Subcutaneous abdominal adipose tissue (tissue), 5 donors: ENCODE measurements at regions not wholly inside any gene's neighbourhood (a gene's known extent, or its start where the extent isn't known, plus 50 kb on each side); places are given as distances from the start of the nearest gene placed in this dataset.

Source experiments
- H3K27ac ChIP-seq: one replicate; pipeline ENCODE4 v1.7.0; 2013; ENCODE audit warnings: low read depth, mild to moderate bottlenecking, inconsistent platforms, low read length, moderate library complexity
- H3K27me3 ChIP-seq, 5 donors: one replicate each; pipeline ENCODE4 v1.7.0; 2013; ENCODE audit warnings: low read length in 5 of 5, inconsistent platforms in 1 of 5; ENCODE audit not compliant: control insufficient read depth in 5 of 5, insufficient read depth in 4 of 5
- H3K36me3 ChIP-seq, 5 donors: one replicate each; pipeline ENCODE4 v1.7.0; 2013; ENCODE audit warnings: low read length in 5 of 5; ENCODE audit not compliant: control insufficient read depth in 5 of 5, insufficient read depth in 5 of 5
- H3K4me1 ChIP-seq, 5 donors: one replicate each; pipeline ENCODE4 v1.7.0; 2013; ENCODE audit warnings: low read length in 5 of 5, mild to moderate bottlenecking in 3 of 5, moderate library complexity in 1 of 5; ENCODE audit not compliant: control insufficient read depth in 5 of 5, insufficient read depth in 5 of 5
- H3K4me3 ChIP-seq, 5 donors: one replicate each; pipeline ENCODE4 v1.7.0; 2013; ENCODE audit warnings: low read length in 5 of 5, low read depth in 1 of 5
- H3K9ac ChIP-seq, 5 donors: one replicate each; pipeline ENCODE4 v1.7.0; 2013; ENCODE audit warnings: low read length in 5 of 5, mild to moderate bottlenecking in 4 of 5, moderate library complexity in 3 of 5
- H3K9me3 ChIP-seq, 5 donors: one replicate each; pipeline ENCODE4 v1.7.0; 2013; ENCODE audit warnings: low read length in 5 of 5; ENCODE audit not compliant: control insufficient read depth in 5 of 5
- donor health status: healthy.
- donor health status: healthy.
- donor health status: healthy.
- donor health status: healthy.
- donor health status: healthy.

DNA sequence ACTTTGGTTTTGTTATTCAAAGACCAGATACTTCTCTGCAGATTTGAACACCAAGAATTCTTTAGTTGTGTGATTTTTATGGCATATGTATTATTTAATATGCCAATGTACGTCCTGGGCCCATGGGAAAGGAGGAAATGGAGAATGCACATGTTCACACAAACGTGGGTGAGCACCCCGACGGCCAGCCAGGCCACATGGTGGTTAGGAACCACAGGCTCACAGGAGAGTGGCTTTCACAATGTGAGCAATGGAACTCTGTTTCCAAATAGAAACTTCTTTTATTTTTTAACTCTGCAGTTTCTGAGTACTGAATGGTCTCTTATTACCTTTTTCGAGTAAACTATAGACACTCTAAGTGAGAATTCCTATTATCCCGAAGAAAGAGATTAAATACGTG lies 58.0 kb upstream of the UNC5C start:
- Histone ChIP-seq H3K27ac (no peak overlapping the region), H3K9me3 (no peaks in the 10 kb centered on the region), H3K9ac (no peak overlapping the region), H3K36me3 (no peaks in the 10 kb centered on the region), H3K4me3 (no peak overlapping the region), H3K27me3 (no peaks in the 10 kb centered on the region), H3K4me1 (no peaks in the 10 kb centered on the region)

GRCh38 chr4:95603393-95603792 lies 54.6 kb upstream of the UNC5C start:
- Histone ChIP-seq H3K36me3 (no peaks in the 10 kb centered on the region), H3K4me3 (no peak overlapping the region)

GRCh38 chr4:95602872-95603271 lies 54.1 kb upstream of the UNC5C start:
- H3K9me3 ChIP-seq, result no peaks in the 10 kb centered on the region
- H3K4me3 ChIP-seq, result no peak overlapping the region
- no peak overlapping the region for H3K9ac ChIP-seq
- no peaks in the 10 kb centered on the region for H3K4me1 ChIP-seq
- H3K36me3 ChIP-seq, result no peaks in the 10 kb centered on the region
- H3K27ac ChIP-seq, result no peak overlapping the region
- no peaks in the 10 kb centered on the region for H3K27me3 ChIP-seq

More at GRCh38 chr4:95603393-95603792, 54.6 kb upstream of the UNC5C start:
- Histone ChIP-seq H3K9me3 (no peaks in the 10 kb centered on the region), H3K9ac (no peak overlapping the region), H3K27me3 (no peaks in the 10 kb centered on the region), H3K4me1 (no peaks in the 10 kb centered on the region), H3K27ac (no peak overlapping the region)

- no peaks in the 10 kb centered on the region for H3K4me1 ChIP-seq
- H3K27me3 ChIP-seq, result no peaks in the 10 kb centered on the region
- no peak overlapping the region for H3K9ac ChIP-seq
- no peak overlapping the region for H3K27ac ChIP-seq
- no peaks in the 10 kb centered on the region for H3K36me3 ChIP-seq
- no peaks in the 10 kb centered on the region for H3K9me3 ChIP-seq
- no peak overlapping the region for H3K4me3 ChIP-seq
These were observed 52.6 kb upstream of the UNC5C start for GRCh38 chr4:95601356-95601755.

- Histone ChIP-seq H3K27me3 (no peaks in the 10 kb centered on the region), H3K4me1 (no peaks in the 10 kb centered on the region), H3K4me3 (no peak overlapping the region), H3K9me3 (no peaks in the 10 kb centered on the region), H3K27ac (no peak overlapping the region), H3K9ac (no peak overlapping the region), H3K36me3 (no peaks in the 10 kb centered on the region)
These were observed 51.1 kb upstream of the UNC5C start for GRCh38 chr4:95599777-95600400.
